ENCODE measurements at regions not wholly inside any gene's neighbourhood (a gene's known extent, or its start where the extent isn't known, plus 50 kb on each side); places are given as distances from the start of the nearest gene placed in this dataset.
A peak's percentile ranks its signal among the peaks of the same experiment; 100 is the strongest.

- intact Hi-C loops (cut with DNase I) = no loop called here
Observed at GRCh38 chr5:24347158-24347557, 297.6 kb downstream of the CDH10 start.

GRCh38 chr5:24351285-24351684 is 293.5 kb downstream of the CDH10 start:
- intact Hi-C loops (cut with DNase I) = no loop called here
- no peak for DNase-seq

More at GRCh38 chr5:24347158-24347557, 297.6 kb downstream of the CDH10 start:
- no peak for DNase-seq

GRCh38 chr5:24353016-24353415 is 291.8 kb downstream of the CDH10 start:
- DNase-seq = no peak
- intact Hi-C loops (cut with DNase I) = no loop called here

- no peak for DNase-seq
- intact Hi-C loops (cut with DNase I) = no loop called here
Observed at GRCh38 chr5:24353611-24354010, 291.2 kb downstream of the CDH10 start.

- intact Hi-C loops (cut with DNase I) = no loop called here
Observed at GRCh38 chr5:24363789-24364481, 280.8 kb downstream of the CDH10 start.

GRCh38 chr5:24364711-24365110 is 280.1 kb downstream of the CDH10 start:
- intact Hi-C loops (cut with DNase I) = no loop called here
- DNase-seq = peak in 4 of 10 donors; percentile 7 to 78 (median 40)

More at GRCh38 chr5:24363789-24364481, 280.8 kb downstream of the CDH10 start:
- peak in 1 of 10 donors; percentile 56 for DNase-seq

GRCh38 chr5:24365406-24365805 is 279.4 kb downstream of the CDH10 start:
- DNase-seq = no peak
- intact Hi-C loops (cut with DNase I) = no loop called here

GRCh38 chr5:24367216-24367615 is 277.6 kb downstream of the CDH10 start:
- DNase-seq = no peak
- intact Hi-C loops (cut with DNase I) = no loop called here

- intact Hi-C loops (cut with DNase I) = no loop called here
- DNase-seq = no peak
Observed at GRCh38 chr5:24368115-24368514, 276.7 kb downstream of the CDH10 start.

GRCh38 chr5:24376210-24376609 is 268.6 kb downstream of the CDH10 start:
- intact Hi-C loops (cut with DNase I) = no loop called here

GRCh38 chr5:24376616-24377015 is 268.2 kb downstream of the CDH10 start:
- intact Hi-C loops (cut with DNase I) = no loop called here
- no peak for DNase-seq

More at GRCh38 chr5:24376210-24376609, 268.6 kb downstream of the CDH10 start:
- no peak for DNase-seq

- intact Hi-C loops (cut with DNase I) = no loop called here
- DNase-seq = no peak
Observed at GRCh38 chr5:24381861-24382489, 262.8 kb downstream of the CDH10 start.

- no peak for DNase-seq
- intact Hi-C loops (cut with DNase I) = no loop called here
Observed at GRCh38 chr5:24385070-24385469, 259.7 kb downstream of the CDH10 start.

- DNase-seq = no peak
- intact Hi-C loops (cut with DNase I) = no loop called here
Observed at GRCh38 chr5:24385617-24386016, 259.2 kb downstream of the CDH10 start.

GRCh38 chr5:24388448-24388847 is 256.3 kb downstream of the CDH10 start:
- intact Hi-C loops (cut with DNase I) = no loop called here
- no peak for DNase-seq

- intact Hi-C loops (cut with DNase I) = no loop called here
Observed at GRCh38 chr5:24389968-24390367, 254.8 kb downstream of the CDH10 start.

GRCh38 chr5:24391816-24392215 is 253.0 kb downstream of the CDH10 start:
- DNase-seq = no peak
- intact Hi-C loops (cut with DNase I) = no loop called here

More at GRCh38 chr5:24389968-24390367, 254.8 kb downstream of the CDH10 start:
- no peak for DNase-seq

- no peak for DNase-seq
- intact Hi-C loops (cut with DNase I) = no loop called here
Observed at GRCh38 chr5:24397601-24398000, 247.2 kb downstream of the CDH10 start.

GRCh38 chr5:24401773-24402172 is 243.0 kb downstream of the CDH10 start:
- intact Hi-C loops (cut with DNase I) = no loop called here
- DNase-seq = no peak

- intact Hi-C loops (cut with DNase I) = no loop called here
Observed at GRCh38 chr5:24407466-24407865, 237.3 kb downstream of the CDH10 start.

GRCh38 chr5:24428345-24428744 is 216.4 kb downstream of the CDH10 start:
- no peak for DNase-seq
- intact Hi-C loops (cut with DNase I) = no loop called here

More at GRCh38 chr5:24407466-24407865, 237.3 kb downstream of the CDH10 start:
- DNase-seq = no peak

GRCh38 chr5:24433555-24433954 is 211.2 kb downstream of the CDH10 start:
- intact Hi-C loops (cut with DNase I) = no loop called here
- no peak for DNase-seq

Measured in posterior cingulate gyrus (tissue), 11 donors.